HFFc6 (cell line): ENCODE measurements at regions not wholly inside any gene's neighbourhood (a gene's known extent, or its start where the extent isn't known, plus 50 kb on each side); places are given as distances from the start of the nearest gene placed in this dataset.

ENCODE experiments used
- DNase-seq: peaks from one replicate; pipeline ENCODE4 v3.0.0-alpha.2; 2018
- H3K27ac Mint-ChIP-seq: 2 replicates; pipeline ENCODE4 v1.8.0; 2020; ENCODE audit warnings: mild to moderate bottlenecking, mixed read lengths
- H3K27me3 Mint-ChIP-seq: 2 replicates; pipeline ENCODE4 v1.8.0; 2021; ENCODE audit warnings: mild to moderate bottlenecking, moderate library complexity, mixed read lengths; ENCODE audit not compliant: insufficient read depth
- H3K36me3 Mint-ChIP-seq: 2 replicates; pipeline ENCODE4 v1.8.0; 2021; ENCODE audit warnings: low read depth, mixed read lengths
- H3K4me1 Mint-ChIP-seq: 2 replicates; pipeline ENCODE4 v1.8.0; 2020; ENCODE audit warnings: low read depth, mixed read lengths
- H3K4me3 Mint-ChIP-seq: 2 replicates; pipeline ENCODE4 v1.8.0; 2020; ENCODE audit warnings: mild to moderate bottlenecking, moderate library complexity, mixed read lengths
- H3K9me3 Mint-ChIP-seq: 2 replicates; pipeline ENCODE4 v1.8.0; 2020; ENCODE audit warnings: mild to moderate bottlenecking, mixed read lengths
- CTCF ChIP-seq: fragments of 200-600 bp; sonication (generic); IDR thresholded peaks from 2 replicates; pipeline ENCODE4 v1.5.0; 2021; ENCODE audit warnings: antibody characterized with exemption, mild to moderate bottlenecking

- no peak for DNase-seq
- H3K4me1 Mint-ChIP-seq: no peaks in the 10 kb centered on the region
- H3K4me3 Mint-ChIP-seq: no peak overlapping the region
- peaks cover 8% of the 10 kb centered on the region; the same call in 1 of the 2 replicates for H3K9me3 Mint-ChIP-seq
- H3K27me3 Mint-ChIP-seq: peaks cover under 1% of the 10 kb centered on the region; the same call in 1 of the 2 replicates
- no peak for TF ChIP-seq CTCF
- no peak overlapping the region for H3K27ac Mint-ChIP-seq
- H3K36me3 Mint-ChIP-seq: no peaks in the 10 kb centered on the region
These were observed 199.2 kb upstream of the JAG1 start for GRCh38 chr20:10873026-10873425.

- peaks cover 8% of the 10 kb centered on the region; the same call in 1 of the 2 replicates for H3K9me3 Mint-ChIP-seq
- no peak overlapping the region for H3K4me3 Mint-ChIP-seq
- no peaks in the 10 kb centered on the region for H3K4me1 Mint-ChIP-seq
- no peak for TF ChIP-seq CTCF
- no peak overlapping the region for H3K27ac Mint-ChIP-seq
- H3K36me3 Mint-ChIP-seq: no peaks in the 10 kb centered on the region
- peaks cover 2% of the 10 kb centered on the region for H3K27me3 Mint-ChIP-seq
- no peak for DNase-seq
These were observed 201.9 kb upstream of the JAG1 start for GRCh38 chr20:10875653-10876052.

- Mint-ChIP-seq H3K27me3 (peaks cover 2% of the 10 kb centered on the region), H3K4me1 (no peaks in the 10 kb centered on the region), H3K36me3 (no peaks in the 10 kb centered on the region), H3K4me3 (no peak overlapping the region), H3K9me3 (peaks cover 8% of the 10 kb centered on the region; the same call in 1 of the 2 replicates), H3K27ac (no peak overlapping the region)
- no peak for TF ChIP-seq CTCF
- no peak for DNase-seq
These were observed 202.8 kb upstream of the JAG1 start for GRCh38 chr20:10876558-10876957.

DNA sequence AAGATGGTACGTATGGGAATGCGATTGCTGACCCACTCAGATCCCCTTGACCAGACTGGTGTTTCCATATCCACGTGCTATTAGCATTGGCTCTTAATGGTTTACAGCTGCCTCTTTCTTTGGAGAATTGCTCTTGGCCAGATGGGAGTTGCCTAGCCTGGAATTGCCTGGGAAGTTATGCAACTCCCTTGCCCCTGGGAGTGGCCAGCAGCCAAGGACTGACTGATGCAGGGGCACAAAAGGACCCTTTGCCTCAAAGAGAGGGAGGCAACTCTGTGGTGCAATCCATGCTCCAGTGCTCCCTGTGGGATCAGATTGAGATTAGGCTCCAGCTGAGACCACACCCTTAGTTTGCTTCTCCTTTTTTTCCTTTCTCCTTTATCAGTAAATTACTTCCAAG, 203.5 kb upstream of the JAG1 start:
- no peak overlapping the region for H3K4me3 Mint-ChIP-seq
- no peak overlapping the region for H3K27ac Mint-ChIP-seq
- peaks cover 8% of the 10 kb centered on the region; the same call in 1 of the 2 replicates for H3K9me3 Mint-ChIP-seq
- DNase-seq: no peak
- no peaks in the 10 kb centered on the region for H3K4me1 Mint-ChIP-seq
- H3K27me3 Mint-ChIP-seq: peaks cover 2% of the 10 kb centered on the region
- TF ChIP-seq CTCF: no peak
- no peaks in the 10 kb centered on the region for H3K36me3 Mint-ChIP-seq

GRCh38 chr20:10883166-10883565, 209.4 kb upstream of the JAG1 start:
- Mint-ChIP-seq H3K9me3 (no peaks in the 10 kb centered on the region), H3K27me3 (peaks cover under 1% of the 10 kb centered on the region; the same call in 1 of the 2 replicates), H3K27ac (no peak overlapping the region), H3K4me1 (no peaks in the 10 kb centered on the region), H3K36me3 (no peaks in the 10 kb centered on the region), H3K4me3 (no peak overlapping the region)
- DNase-seq: no peak
- no peak for TF ChIP-seq CTCF

DNA sequence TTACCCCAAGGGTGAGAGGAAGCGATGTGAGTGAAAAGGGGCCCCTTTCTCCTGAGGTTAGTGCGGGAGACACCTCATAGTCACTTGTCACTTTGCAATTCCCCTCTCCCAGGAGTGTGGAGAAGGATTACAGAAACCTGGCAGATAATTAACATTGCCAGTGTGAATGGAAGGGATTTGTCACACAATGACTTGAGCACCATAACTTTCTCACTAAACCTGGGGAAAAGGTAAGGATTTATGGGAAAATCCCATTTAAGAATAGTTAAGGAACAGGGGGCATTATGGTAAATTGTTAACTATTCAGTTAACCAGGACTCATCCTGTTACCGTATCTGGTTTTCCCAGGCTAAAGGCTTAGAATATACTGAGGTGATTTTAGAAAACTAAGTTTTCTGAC, 219.5 kb upstream of the JAG1 start:
- Mint-ChIP-seq H3K27ac (no peak overlapping the region), H3K27me3 (peaks cover 8% of the 10 kb centered on the region)

More for the DNA sequence above, 219.5 kb upstream of the JAG1 start:
- TF ChIP-seq CTCF: no peak
- Mint-ChIP-seq H3K4me1 (no peaks in the 10 kb centered on the region), H3K9me3 (no peaks in the 10 kb centered on the region), H3K4me3 (no peak overlapping the region), H3K36me3 (no peaks in the 10 kb centered on the region)
- no peak for DNase-seq
